Endothelial cell of umbilical vein (primary cell): ENCODE measurements at regions not wholly inside any gene's neighbourhood (a gene's known extent, or its start where the extent isn't known, plus 50 kb on each side); places are given as distances from the start of the nearest gene placed in this dataset.

Source experiments
- BruUV-seq: library from RNA; stranded (reverse); fragments of 400-500 nt; replicated peaks from 2 replicates; lab custom pipeline; 2021; lab: Mats Ljungman, UMichigan
- CTCF ChIA-PET: fragments of 300-600, 350-600 bp; sonication (Branson Sonifier 250); formaldehyde crosslinking; loops from one replicate; lab custom pipeline; 2021; ENCODE audit warnings: antibody characterized with exemption, inconsistent platforms; lab: Charles Lee
- POLR2A ChIA-PET: fragments of 300-600, 350-600 bp; sonication (Branson Sonifier 250); formaldehyde crosslinking; loops from one replicate; lab custom pipeline; 2021; ENCODE audit warnings: antibody characterized with exemption, inconsistent platforms; lab: Charles Lee
- DNase-seq: peaks from one replicate; pipeline ENCODE4 v3.0.0-alpha.2; 2011; ENCODE audit warnings: low read depth, low spot score
- FAIRE-seq: peaks from 2 replicates; lab custom pipeline; 2011; peaks lifted over from hg19 to GRCh38; lab: Jason Lieb, UNC
- H2AFZ ChIP-seq: 2 replicates; pipeline ENCODE4 v1.6.0; 2012; ENCODE audit warnings: low read depth, low read length, control low read depth, inconsistent platforms
- H3K27ac ChIP-seq: 2 replicates; pipeline ENCODE4 v1.5.1; 2011; ENCODE audit warnings: low read depth, mild to moderate bottlenecking, control low read depth, low read length, moderate library complexity; ENCODE audit not compliant: insufficient read depth
- H3K27me3 ChIP-seq, 2 experiments: 2 replicates each; pipeline versions ENCODE4 v1.6.0 to v1.6.1; 2011; ENCODE audit warnings: low read length in 2 of 2, mixed read lengths in 1 of 2; ENCODE audit not compliant: control insufficient read depth in 2 of 2, insufficient read depth in 2 of 2
- H3K36me3 ChIP-seq, 2 experiments: 2 replicates in 1 of 2; 3 replicates in 1 of 2; pipeline ENCODE4 v1.5.1; 2011; ENCODE audit warnings: low read length in 2 of 2, mild to moderate bottlenecking in 1 of 2, moderate library complexity in 1 of 2; ENCODE audit not compliant: control insufficient read depth in 2 of 2, insufficient read depth in 2 of 2; ENCODE audit errors: extremely low read depth in 1 of 2
- H3K4me1 ChIP-seq: 3 replicates; pipeline ENCODE4 v1.5.1; 2011; ENCODE audit warnings: mild to moderate bottlenecking, low read length; ENCODE audit not compliant: control insufficient read depth, insufficient read depth; ENCODE audit errors: extremely low read depth
- H3K4me2 ChIP-seq: 2 replicates; pipeline ENCODE4 v1.6.1; 2011; ENCODE audit warnings: low read length, control low read depth, mixed read lengths; ENCODE audit not compliant: insufficient read depth
- H3K4me3 ChIP-seq, 3 experiments: fragments of 200-600 bp in 1 of 3; sonication (generic), shearing (Covaris generic) in 1 of 3; replicated peaks in 1 of 3; 2 replicates each; pipeline ENCODE4 v1.5.1; 2011 to 2016; ENCODE audit warnings: control low read depth in 3 of 3, low read length in 3 of 3, mild to moderate bottlenecking in 2 of 3, inconsistent platforms in 1 of 3, low read depth in 1 of 3, moderate library complexity in 1 of 3; ENCODE audit not compliant: insufficient read depth in 1 of 3
- H3K79me2 ChIP-seq: 2 replicates; pipeline ENCODE4 v1.6.0; 2012; ENCODE audit warnings: low read length, inconsistent platforms; ENCODE audit not compliant: control insufficient read depth, insufficient read depth
- H3K9ac ChIP-seq: replicated peaks from 2 replicates; pipeline ENCODE3; 2011; ENCODE audit warnings: low read length, control low read depth; ENCODE audit not compliant: insufficient read depth; ENCODE audit errors: extremely low read depth
- H3K9me1 ChIP-seq: replicated peaks from 3 replicates; pipeline ENCODE4 v1.6.0; 2011; ENCODE audit warnings: mild to moderate bottlenecking, low read length; ENCODE audit not compliant: control insufficient read depth, insufficient read depth; ENCODE audit errors: extremely low read depth
- H3K9me3 ChIP-seq: replicated peaks from 2 replicates; pipeline ENCODE4 v1.5.1; 2012; ENCODE audit warnings: low read length, inconsistent platforms; ENCODE audit not compliant: control insufficient read depth, insufficient read depth
- H4K20me1 ChIP-seq: replicated peaks from 2 replicates; pipeline ENCODE3; 2011; ENCODE audit warnings: mild to moderate bottlenecking, low read length; ENCODE audit not compliant: control insufficient read depth, insufficient read depth; ENCODE audit errors: extremely low read depth
- CTCF ChIP-seq, 2 donors: IDR thresholded peaks; 1 replicate in 1 of 2; 2 replicates in 1 of 2; pipeline ENCODE4 v1.5.1; 2011; ENCODE audit warnings: low read length in 2 of 2, mild to moderate bottlenecking in 2 of 2, moderate library complexity in 2 of 2, control low read depth in 1 of 2, inconsistent platforms in 1 of 2, low read depth in 1 of 2; ENCODE audit not compliant: insufficient read depth in 1 of 2; ENCODE audit errors: extremely low read depth in 1 of 2
- EZH2 ChIP-seq: IDR thresholded peaks from 2 replicates; pipeline ENCODE4 v1.6.1; 2012; ENCODE audit warnings: borderline replicate concordance, low read depth, mild to moderate bottlenecking, moderate library complexity, low read length, inconsistent platforms; ENCODE audit not compliant: severe bottlenecking
- FOS ChIP-seq: IDR thresholded peaks from 2 replicates; pipeline ENCODE4 v1.6.1; 2011; ENCODE audit warnings: mild to moderate bottlenecking, low read length, moderate library complexity, borderline replicate concordance; ENCODE audit not compliant: insufficient read depth
- GATA2 ChIP-seq: IDR thresholded peaks from 2 replicates; pipeline ENCODE4 v1.7.0; 2011; ENCODE audit warnings: low read depth, mild to moderate bottlenecking, moderate library complexity, mixed read lengths, low read length; ENCODE audit not compliant: insufficient read length, insufficient read depth
- JUN ChIP-seq: IDR thresholded peaks from 2 replicates; pipeline ENCODE4 v1.6.1; 2011; ENCODE audit warnings: borderline replicate concordance, low read depth; ENCODE audit not compliant: insufficient read length, insufficient read depth
- MAX ChIP-seq: IDR thresholded peaks from 2 replicates; pipeline ENCODE4 v1.6.1; 2011; ENCODE audit not compliant: insufficient read depth, insufficient read length
- MYC ChIP-seq: IDR thresholded peaks from one replicate; pipeline ENCODE4 v1.6.1; 2011; ENCODE audit warnings: mild to moderate bottlenecking, low read depth, low read length
- POLR2A ChIP-seq: IDR thresholded peaks from 2 replicates; pipeline ENCODE4 v1.6.1; 2012; ENCODE audit warnings: low read depth, mild to moderate bottlenecking, control low read depth, low read length
- POLR2AphosphoS5 ChIP-seq: IDR thresholded peaks from 2 replicates; pipeline ENCODE4 v1.6.1; 2012; ENCODE audit warnings: low read depth, mild to moderate bottlenecking, control low read depth, low read length, moderate library complexity; ENCODE audit not compliant: insufficient read depth
- dilution Hi-C: fragments of 300-500 bp; cut with MboI; formaldehyde crosslinking; loops from one replicate; pipeline ENCODE4 v1.15.0; 2019; ENCODE audit warnings: low sequenced_read_pairs; ENCODE audit not compliant: extremely low pct_ligation_motif_present
- intact Hi-C: fragments of 100-400 bp; cut with micrococcal nuclease; formaldehyde crosslinking; loops from one replicate; pipeline ENCODE4 v1.10.0; 2022

- CTCF ChIA-PET = no interaction called here
- no peak for FAIRE-seq
Measured at GRCh38 chr13:111491659-111492058, 171.2 kb downstream of the TEX29 start.

More at GRCh38 chr13:111491659-111492058, 171.2 kb downstream of the TEX29 start:
- Histone ChIP-seq H3K9ac (no peak overlapping the region), H3K9me3 (no peaks in the 10 kb centered on the region), H2AFZ (no peak overlapping the region), H3K4me1 (no peaks in the 10 kb centered on the region), H3K9me1 (no peaks in the 10 kb centered on the region), H4K20me1 (no peaks in the 10 kb centered on the region), H3K4me3 (no peak overlapping the region), H3K36me3 (no peaks in the 10 kb centered on the region), H3K4me2 (no peak overlapping the region), H3K27me3 (no peaks in the 10 kb centered on the region), H3K27ac (no peak overlapping the region), H3K79me2 (no peaks in the 10 kb centered on the region)
- no TSS peak for BruUV-seq
- intact Hi-C loops = no loop called here
- dilution Hi-C loops = no loop called here
- POLR2A ChIA-PET = no interaction called here
- no peak for DNase-seq
- TF ChIP-seq JUN (no peak), GATA2 (no peak), POLR2A (no peak), EZH2 (no peak), MYC (no peak), CTCF (IDR thresholded peaks at IDR 0.05; ENCODE audit: extremely low read depth in 1 of 2, insufficient read depth in 1 of 2, low read depth in 1 of 2, low read length in 2 of 2) (no peak), MAX (no peak), FOS (no peak), POLR2AphosphoS5 (no peak)
